Stimulated activated naive CD8-positive, alpha-beta T cell treated with anti-CD3 and anti-CD28 coated beads, Interleukin-15, amount 100 ng/mL, for 72 hours (primary cell): ENCODE measurements at regions not wholly inside any gene's neighbourhood (a gene's known extent, or its start where the extent isn't known, plus 50 kb on each side); places are given as distances from the start of the nearest gene placed in this dataset.

ENCODE experiments used
- ATAC-seq: fragments of 150-1000 bp; cut with Tn5 transposase; 2 replicates; pipeline ENCODE4 v1.10.0; 2021; ENCODE audit warnings: mild to moderate bottlenecking, moderate library complexity
- DNase-seq, 2 donors: peaks; one replicate each; pipeline ENCODE4 v3.0.0; 2021 to 2022
- H3K27ac Mint-ChIP-seq, 2 donors: one replicate each; pipeline ENCODE4 v1.8.0; 2022; ENCODE audit warnings: mild to moderate bottlenecking in 2 of 2, mixed read lengths in 2 of 2, moderate library complexity in 2 of 2
- H3K27me3 Mint-ChIP-seq: one replicate; pipeline ENCODE4 v1.8.0; 2022; ENCODE audit warnings: mixed read lengths
- H3K4me1 Mint-ChIP-seq: one replicate; pipeline ENCODE4 v1.8.0; 2022; ENCODE audit warnings: mild to moderate bottlenecking, mixed read lengths
- H3K4me3 Mint-ChIP-seq, 2 donors: one replicate each; pipeline ENCODE4 v1.8.0; 2022; ENCODE audit warnings: mild to moderate bottlenecking in 2 of 2, mixed read lengths in 2 of 2, moderate library complexity in 1 of 2
- H3K9me3 Mint-ChIP-seq, 2 donors: one replicate each; pipeline ENCODE4 v1.8.0; 2022; ENCODE audit warnings: mixed read lengths in 2 of 2

GRCh38 chr4:163966612-163967011 is 472.1 kb downstream of the TMA16 start:
- Mint-ChIP-seq H3K4me1 (no peaks in the 10 kb centered on the region), H3K27ac (no peak overlapping the region), H3K4me3 (no peak overlapping the region), H3K9me3 (peaks cover 0 to 5% of the 10 kb centered on the region in 2 donors), H3K27me3 (no peaks in the 10 kb centered on the region)
- DNase-seq (no peak), ATAC-seq (no peak)

GRCh38 chr4:163967263-163967662 is 472.8 kb downstream of the TMA16 start:
- ATAC-seq (no peak), DNase-seq (no peak)
- no peaks in the 10 kb centered on the region for H3K27me3 Mint-ChIP-seq
- no peak overlapping the region for H3K4me3 Mint-ChIP-seq
- H3K4me1 Mint-ChIP-seq: no peaks in the 10 kb centered on the region
- H3K9me3 Mint-ChIP-seq: peaks cover 0 to 5% of the 10 kb centered on the region in 2 donors
- H3K27ac Mint-ChIP-seq: no peak overlapping the region

DNA sequence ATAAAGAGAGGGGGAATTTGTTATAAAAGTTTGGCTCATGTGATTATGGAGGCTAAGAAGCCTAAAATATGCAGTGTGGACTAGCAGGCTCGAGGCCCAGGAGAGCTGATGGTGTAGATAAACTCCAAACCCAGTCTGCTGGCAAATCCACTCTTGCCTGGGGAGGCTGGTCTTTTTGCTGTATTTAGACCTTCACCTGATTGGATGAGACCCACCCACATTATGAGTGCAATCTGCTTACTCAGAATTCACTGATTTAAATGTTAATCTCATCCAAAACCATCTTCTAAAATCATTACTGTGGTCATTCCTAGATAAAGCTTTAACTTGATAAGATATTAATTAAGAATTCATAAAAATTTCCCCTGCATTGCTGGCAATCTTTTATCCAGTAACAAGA is 473.2 kb downstream of the TMA16 start:
- H3K4me3 Mint-ChIP-seq: no peak overlapping the region
- H3K27ac Mint-ChIP-seq: no peak overlapping the region
- H3K9me3 Mint-ChIP-seq: peaks cover 0 to 5% of the 10 kb centered on the region in 2 donors
- ATAC-seq (no peak), DNase-seq (no peak)
- no peaks in the 10 kb centered on the region for H3K4me1 Mint-ChIP-seq
- no peaks in the 10 kb centered on the region for H3K27me3 Mint-ChIP-seq

DNA sequence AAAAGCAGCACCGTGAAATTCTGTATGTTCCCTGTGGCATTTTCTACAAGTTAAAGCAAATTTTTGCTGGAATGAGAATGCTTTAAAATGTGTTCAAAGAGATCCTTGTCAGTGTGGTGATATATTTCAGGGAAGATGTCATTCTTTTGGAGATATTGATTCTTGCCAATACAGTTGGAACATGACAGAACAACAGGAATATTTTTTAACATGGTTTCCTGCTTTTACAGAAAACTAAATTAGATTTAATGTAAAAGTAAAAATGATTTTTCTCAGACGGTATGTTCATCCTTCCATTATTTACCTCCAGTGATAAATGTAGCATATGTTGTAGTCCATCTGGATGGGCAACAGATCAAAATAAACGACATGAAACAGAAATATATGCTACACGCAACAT is 474.8 kb downstream of the TMA16 start:
- ATAC-seq (no peak), DNase-seq (no peak)
- Mint-ChIP-seq H3K9me3 (peaks cover 0 to 5% of the 10 kb centered on the region in 2 donors), H3K27me3 (no peaks in the 10 kb centered on the region), H3K4me3 (no peak overlapping the region), H3K4me1 (no peaks in the 10 kb centered on the region), H3K27ac (no peak overlapping the region)

GRCh38 chr4:163976588-163976987 is 482.1 kb downstream of the TMA16 start:
- Mint-ChIP-seq H3K9me3 (no peaks in the 10 kb centered on the region), H3K27ac (no peak overlapping the region), H3K4me1 (no peaks in the 10 kb centered on the region), H3K27me3 (no peaks in the 10 kb centered on the region), H3K4me3 (no peak overlapping the region)
- no peak for DNase-seq
- no peak for ATAC-seq

DNA sequence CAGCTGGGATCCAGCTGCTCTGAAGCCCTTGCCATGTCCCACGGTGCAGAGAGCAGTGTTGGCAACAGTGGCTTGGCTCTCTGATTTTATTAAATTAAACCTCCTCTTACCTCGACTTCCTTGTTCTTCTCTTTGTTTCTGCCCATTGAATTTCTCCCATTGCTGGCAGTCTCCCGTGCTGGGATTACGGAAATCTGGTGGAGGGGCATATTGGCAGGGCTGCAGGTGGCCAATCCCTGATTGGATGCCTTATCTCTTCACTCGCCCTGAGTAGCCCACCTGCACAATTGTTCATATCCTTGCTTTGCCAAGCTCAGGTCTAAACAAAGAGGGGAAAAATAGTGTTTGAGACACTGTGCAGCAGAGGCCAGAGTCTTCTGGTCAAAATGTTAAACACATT is 493.9 kb downstream of the TMA16 start:
- H3K4me1 Mint-ChIP-seq: no peaks in the 10 kb centered on the region
- no peaks in the 10 kb centered on the region for H3K27me3 Mint-ChIP-seq
- no peak for ATAC-seq
- no peaks in the 10 kb centered on the region for H3K9me3 Mint-ChIP-seq
- DNase-seq: no peak
- no peak overlapping the region for H3K4me3 Mint-ChIP-seq
- H3K27ac Mint-ChIP-seq: no peak overlapping the region

DNA sequence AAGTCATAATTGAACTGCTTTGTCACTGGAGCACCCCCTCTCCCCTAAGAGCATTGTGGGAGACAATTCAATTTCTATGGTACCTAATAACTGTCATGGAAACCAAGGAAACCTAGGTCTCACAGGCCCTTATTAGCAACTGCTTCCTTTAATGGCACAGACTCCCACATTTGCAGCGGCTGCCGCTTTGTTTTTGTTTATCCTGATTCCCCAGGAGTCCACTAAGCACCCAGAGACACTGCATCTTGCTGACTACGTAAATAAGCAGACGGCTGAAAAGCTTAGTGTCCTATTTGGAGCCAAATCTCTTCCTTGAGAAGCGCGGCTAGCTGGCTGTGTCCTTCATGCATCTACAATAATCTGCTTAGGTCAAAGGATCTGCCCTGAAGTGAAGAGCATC is 494.4 kb downstream of the TMA16 start:
- H3K9me3 Mint-ChIP-seq: no peaks in the 10 kb centered on the region
- no peak overlapping the region for H3K4me3 Mint-ChIP-seq
- ATAC-seq (no peak), DNase-seq (no peak)
- H3K27me3 Mint-ChIP-seq: no peaks in the 10 kb centered on the region
- no peaks in the 10 kb centered on the region for H3K4me1 Mint-ChIP-seq
- H3K27ac Mint-ChIP-seq: no peak overlapping the region

DNA sequence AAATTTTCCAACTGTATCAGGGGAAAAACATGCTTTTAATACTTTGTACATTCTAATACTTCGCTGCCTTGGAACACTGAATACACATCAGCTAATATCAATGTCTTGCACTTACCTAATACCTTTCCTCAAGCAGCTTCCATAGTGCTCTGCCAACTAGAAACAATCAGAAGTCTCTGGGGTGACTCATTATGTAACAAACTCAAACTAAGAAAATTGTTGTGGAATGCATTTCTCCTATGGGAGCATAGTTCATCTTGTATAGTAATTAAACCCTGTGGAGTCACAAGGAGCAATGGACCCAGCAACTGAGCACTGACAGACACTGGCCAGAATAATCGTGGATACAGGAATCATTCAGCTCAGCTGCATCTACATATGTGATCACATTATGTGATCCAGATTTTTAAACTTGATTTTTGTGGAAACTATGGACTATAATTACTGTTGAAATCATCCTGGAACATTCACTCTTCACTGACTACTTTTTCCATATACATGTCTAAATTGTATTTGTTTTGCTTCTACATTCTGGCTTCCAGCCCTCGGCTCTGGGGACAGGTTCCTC is 496.9 kb downstream of the TMA16 start:
- Mint-ChIP-seq H3K27me3 (no peaks in the 10 kb centered on the region), H3K4me1 (no peaks in the 10 kb centered on the region), H3K9me3 (no peaks in the 10 kb centered on the region), H3K4me3 (no peak overlapping the region), H3K27ac (no peak overlapping the region)
- ATAC-seq: no peak
- no peak for DNase-seq

GRCh38 chr4:164009435-164009834 is 514.9 kb downstream of the TMA16 start:
- no peak for ATAC-seq
- Mint-ChIP-seq H3K9me3 (peaks cover 14 to 24% of the 10 kb centered on the region in 2 donors), H3K27ac (no peak overlapping the region), H3K27me3 (no peaks in the 10 kb centered on the region), H3K4me1 (no peaks in the 10 kb centered on the region), H3K4me3 (no peak overlapping the region)
- no peak for DNase-seq

DNA sequence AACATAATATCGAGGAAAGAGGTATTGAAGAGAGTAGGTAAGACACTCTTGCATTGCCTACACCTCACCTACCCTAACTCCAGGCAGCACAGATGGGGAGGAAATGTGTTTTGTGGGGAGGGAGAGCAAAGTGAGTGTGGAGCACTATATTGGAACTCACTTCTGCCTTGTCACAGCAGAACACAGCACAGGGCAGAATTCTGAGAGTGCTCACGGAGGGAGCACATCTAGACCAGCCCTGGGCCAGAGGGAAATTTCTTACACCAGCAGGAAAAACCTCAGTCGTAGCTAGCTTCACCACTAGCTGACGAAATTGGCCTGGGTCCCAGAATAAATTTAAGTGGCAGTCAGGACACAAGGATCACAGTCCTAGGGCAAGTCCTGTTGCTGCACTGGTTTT is 517.3 kb downstream of the TMA16 start:
- Mint-ChIP-seq H3K4me1 (no peaks in the 10 kb centered on the region), H3K4me3 (no peak overlapping the region), H3K27ac (no peak overlapping the region), H3K27me3 (no peaks in the 10 kb centered on the region), H3K9me3 (peaks cover 12 to 15% of the 10 kb centered on the region in 2 donors)
- DNase-seq: no peak
- peak; percentile 15 for ATAC-seq

DNA sequence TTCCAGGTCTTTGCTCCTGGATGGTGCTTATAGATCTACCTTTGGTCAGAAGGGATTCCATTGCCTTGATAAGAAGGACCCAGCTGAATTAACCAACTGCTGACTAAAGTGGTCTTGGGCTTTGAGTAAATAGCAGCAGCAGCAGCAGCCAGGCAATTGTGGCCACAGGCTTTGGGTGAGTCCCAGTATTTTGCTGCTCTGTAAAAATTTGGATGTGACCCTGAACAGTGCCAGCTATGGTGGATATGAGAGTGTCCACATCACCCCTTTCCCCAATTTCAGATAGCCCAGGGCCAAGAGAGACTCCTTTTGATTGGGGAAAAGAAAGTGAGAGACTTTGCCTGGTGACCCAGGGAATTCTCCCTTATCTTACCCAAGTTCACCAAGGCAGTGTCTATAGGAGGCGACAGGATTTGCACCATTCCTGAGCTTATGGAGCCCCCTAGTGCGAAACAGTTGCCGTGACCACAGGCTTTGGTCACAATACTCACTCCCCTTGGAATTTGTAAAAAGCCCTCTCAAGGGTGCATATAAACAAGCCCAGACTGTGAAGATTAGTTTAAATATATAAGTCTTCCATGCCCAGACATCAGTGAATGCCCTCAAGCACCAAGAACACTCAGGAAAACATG is 518.0 kb downstream of the TMA16 start:
- no peaks in the 10 kb centered on the region for H3K27me3 Mint-ChIP-seq
- no peak overlapping the region for H3K27ac Mint-ChIP-seq
- DNase-seq (no peak), ATAC-seq (peak; percentile 49)
- H3K4me3 Mint-ChIP-seq: no peak overlapping the region
- no peaks in the 10 kb centered on the region for H3K4me1 Mint-ChIP-seq
- H3K9me3 Mint-ChIP-seq: peaks cover 12 to 15% of the 10 kb centered on the region in 2 donors

DNA sequence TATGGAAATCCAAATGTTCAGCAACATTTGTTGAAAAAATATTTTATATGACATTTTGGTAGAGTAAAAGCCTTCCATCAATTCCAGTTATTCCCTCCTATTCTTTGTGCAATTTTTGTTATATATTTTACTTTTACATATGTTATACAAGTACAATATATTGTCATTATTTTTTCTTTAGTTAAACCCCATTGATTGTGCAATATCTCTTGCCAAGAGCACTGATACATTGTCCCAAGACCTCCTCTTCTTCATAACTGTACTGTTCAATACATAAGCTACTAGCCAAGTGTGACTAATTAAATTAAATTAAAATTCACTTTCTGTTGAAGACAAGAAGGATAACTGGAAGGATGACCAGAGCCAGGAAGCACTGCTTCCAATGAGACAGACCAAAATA is 527.5 kb downstream of the TMA16 start:
- DNase-seq: no peak
- ATAC-seq: no peak
- Mint-ChIP-seq H3K9me3 (peaks cover 8 to 15% of the 10 kb centered on the region in 2 donors), H3K27ac (no peak overlapping the region), H3K4me1 (no peaks in the 10 kb centered on the region), H3K4me3 (no peak overlapping the region), H3K27me3 (no peaks in the 10 kb centered on the region)

DNA sequence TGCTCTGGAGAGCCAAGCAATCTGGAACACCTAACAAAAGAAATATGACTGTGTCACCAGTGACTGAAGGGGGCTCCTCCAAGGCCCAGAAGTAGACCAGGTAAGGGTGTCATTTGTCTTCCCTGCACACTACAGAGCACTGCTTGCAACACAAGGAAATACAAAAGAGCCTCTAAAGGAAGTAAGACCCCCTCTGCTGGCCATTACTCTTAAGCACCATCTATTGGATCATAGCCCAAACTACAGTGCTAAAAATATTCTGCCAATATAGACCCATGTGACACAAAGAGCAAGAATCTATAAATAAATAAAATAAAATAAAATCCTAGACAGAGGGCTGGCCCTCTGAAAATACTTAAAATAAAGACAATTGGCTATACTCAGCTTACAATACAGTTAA is 528.7 kb downstream of the TMA16 start:
- H3K9me3 Mint-ChIP-seq: peaks cover 8 to 15% of the 10 kb centered on the region in 2 donors
- H3K27ac Mint-ChIP-seq: no peak overlapping the region
- ATAC-seq (no peak), DNase-seq (no peak)
- H3K4me3 Mint-ChIP-seq: no peak overlapping the region
- H3K4me1 Mint-ChIP-seq: no peaks in the 10 kb centered on the region
- H3K27me3 Mint-ChIP-seq: no peaks in the 10 kb centered on the region

DNA sequence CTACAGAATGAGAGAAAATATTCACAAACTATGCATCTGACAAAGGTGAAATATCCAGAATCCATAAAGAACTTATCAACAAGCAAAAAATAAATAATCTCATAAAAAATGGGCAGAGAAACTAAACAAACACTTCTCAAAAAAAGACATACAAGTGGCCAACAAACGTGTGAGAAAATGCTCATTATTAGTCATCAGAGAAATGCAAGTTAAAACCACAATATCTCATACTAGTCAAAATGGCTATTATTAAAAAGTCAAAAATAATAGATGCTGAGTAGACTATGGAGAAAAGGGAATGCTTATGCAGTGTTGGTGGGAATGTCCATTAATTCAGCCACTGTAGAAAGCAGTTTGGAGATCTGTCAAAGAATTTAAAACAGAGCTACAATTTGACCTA is 533.3 kb downstream of the TMA16 start:
- Mint-ChIP-seq H3K27ac (no peak overlapping the region), H3K4me3 (no peak overlapping the region), H3K4me1 (no peaks in the 10 kb centered on the region), H3K9me3 (peaks cover 14 to 25% of the 10 kb centered on the region in 2 donors), H3K27me3 (no peaks in the 10 kb centered on the region)
- DNase-seq: no peak
- ATAC-seq: no peak

- ATAC-seq: no peak
- Mint-ChIP-seq H3K9me3 (peaks cover 18 to 24% of the 10 kb centered on the region in 2 donors), H3K4me1 (no peaks in the 10 kb centered on the region), H3K27me3 (no peaks in the 10 kb centered on the region), H3K4me3 (no peak overlapping the region), H3K27ac (no peak overlapping the region)
- DNase-seq: no peak
Observed at GRCh38 chr4:164039482-164039881, 545.0 kb downstream of the TMA16 start.

DNA sequence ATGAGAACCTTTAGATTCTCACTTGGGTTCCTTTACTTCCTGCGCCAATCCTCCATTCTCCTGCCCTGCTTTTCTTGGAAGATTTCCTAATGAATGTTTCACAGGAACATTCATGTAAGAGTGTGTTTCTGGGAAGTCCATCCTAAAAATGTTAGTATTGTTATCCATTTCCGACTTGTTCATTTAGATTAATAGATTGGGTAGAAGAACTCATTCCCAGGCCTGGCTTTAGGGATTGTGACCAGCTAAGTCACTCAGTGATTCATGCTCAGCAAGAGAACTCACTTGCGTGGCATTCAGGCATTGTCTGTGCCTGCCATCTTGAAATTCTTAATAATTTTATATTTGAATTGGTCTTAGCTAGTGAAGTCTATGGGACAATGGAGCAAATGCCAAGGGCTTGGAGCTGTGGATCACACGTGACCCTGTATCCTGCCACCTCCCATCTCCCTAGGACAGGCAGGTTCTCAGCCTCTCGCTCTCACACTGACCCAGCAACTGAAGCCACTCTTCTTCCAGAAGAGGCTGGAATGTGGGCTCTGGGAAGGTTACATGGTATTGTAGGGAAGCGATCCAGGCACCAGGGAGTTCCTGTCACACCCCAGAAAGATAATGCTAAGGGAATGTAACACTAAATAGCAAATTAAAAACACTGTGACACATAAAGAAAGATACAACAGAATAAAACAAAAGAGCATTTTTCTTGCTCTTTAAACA is 562.1 kb downstream of the TMA16 start:
- no peak overlapping the region for H3K27ac Mint-ChIP-seq
- no peaks in the 10 kb centered on the region for H3K4me1 Mint-ChIP-seq
- H3K9me3 Mint-ChIP-seq: no peaks in the 10 kb centered on the region
- ATAC-seq (no peak), DNase-seq (no peak)
- no peaks in the 10 kb centered on the region for H3K27me3 Mint-ChIP-seq
- no peak overlapping the region for H3K4me3 Mint-ChIP-seq
